ENCODE measurements at regions not wholly inside any gene's neighbourhood (a gene's known extent, or its start where the extent isn't known, plus 50 kb on each side); places are given as distances from the start of the nearest gene placed in this dataset.

- no peaks in the 10 kb centered on the region for H3K4me1 Mint-ChIP-seq (ENCODE audit: low read depth, unreplicated experiment)
- H3K9me3 Mint-ChIP-seq (ENCODE audit: low read depth, unreplicated experiment) = no peaks in the 10 kb centered on the region
- intact Hi-C loops (cut with micrococcal nuclease; ENCODE audit: unreplicated experiment) = loop anchor here (2.0 kb wide), 1 partner anchor 19 kb away; no protein-coding TSS in a partner anchor
- H3K36me3 Mint-ChIP-seq (ENCODE audit: insufficient read depth, unreplicated experiment) = no peaks in the 10 kb centered on the region
- no peak for DNase-seq
- TF ChIP-seq, protein P1, sequence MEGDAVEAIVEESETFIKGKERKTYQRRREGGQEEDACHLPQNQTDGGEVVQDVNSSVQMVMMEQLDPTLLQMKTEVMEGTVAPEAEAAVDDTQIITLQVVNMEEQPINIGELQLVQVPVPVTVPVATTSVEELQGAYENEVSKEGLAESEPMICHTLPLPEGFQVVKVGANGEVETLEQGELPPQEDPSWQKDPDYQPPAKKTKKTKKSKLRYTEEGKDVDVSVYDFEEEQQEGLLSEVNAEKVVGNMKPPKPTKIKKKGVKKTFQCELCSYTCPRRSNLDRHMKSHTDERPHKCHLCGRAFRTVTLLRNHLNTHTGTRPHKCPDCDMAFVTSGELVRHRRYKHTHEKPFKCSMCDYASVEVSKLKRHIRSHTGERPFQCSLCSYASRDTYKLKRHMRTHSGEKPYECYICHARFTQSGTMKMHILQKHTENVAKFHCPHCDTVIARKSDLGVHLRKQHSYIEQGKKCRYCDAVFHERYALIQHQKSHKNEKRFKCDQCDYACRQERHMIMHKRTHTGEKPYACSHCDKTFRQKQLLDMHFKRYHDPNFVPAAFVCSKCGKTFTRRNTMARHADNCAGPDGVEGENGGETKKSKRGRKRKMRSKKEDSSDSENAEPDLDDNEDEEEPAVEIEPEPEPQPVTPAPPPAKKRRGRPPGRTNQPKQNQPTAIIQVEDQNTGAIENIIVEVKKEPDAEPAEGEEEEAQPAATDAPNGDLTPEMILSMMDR (IDR thresholded peaks at IDR 0.05; ENCODE audit: unreplicated experiment) = no peak
- no peak overlapping the region for H3K27ac Mint-ChIP-seq (ENCODE audit: unreplicated experiment)
- no peak overlapping the region for H3K4me3 Mint-ChIP-seq (ENCODE audit: low read depth, unreplicated experiment)
- no TSS peak for BruUV-seq (replicated peaks)
- CTCF ChIA-PET = no interaction called here
- H3K27me3 Mint-ChIP-seq (ENCODE audit: unreplicated experiment) = no peaks in the 10 kb centered on the region
Observed at GRCh38 chr3:117589454-117589853, 879.9 kb downstream of the TUSC7 start.

GRCh38 chr3:117595615-117596014 lies 886.0 kb downstream of the TUSC7 start:
- Mint-ChIP-seq H3K4me1 (ENCODE audit: low read depth, unreplicated experiment) (no peaks in the 10 kb centered on the region), H3K36me3 (ENCODE audit: insufficient read depth, unreplicated experiment) (no peaks in the 10 kb centered on the region), H3K27me3 (ENCODE audit: unreplicated experiment) (no peaks in the 10 kb centered on the region), H3K4me3 (ENCODE audit: low read depth, unreplicated experiment) (no peak overlapping the region), H3K27ac (ENCODE audit: unreplicated experiment) (no peak overlapping the region), H3K9me3 (ENCODE audit: low read depth, unreplicated experiment) (no peaks in the 10 kb centered on the region)
- CTCF ChIA-PET = no interaction called here
- no TSS peak for BruUV-seq (replicated peaks)
- TF ChIP-seq, protein P1 (IDR thresholded peaks at IDR 0.05; ENCODE audit: unreplicated experiment) = no peak
- no peak for DNase-seq
- intact Hi-C loops (cut with micrococcal nuclease; ENCODE audit: unreplicated experiment) = no loop called here

- intact Hi-C loops (cut with micrococcal nuclease; ENCODE audit: unreplicated experiment) = no loop called here
- H3K36me3 Mint-ChIP-seq (ENCODE audit: insufficient read depth, unreplicated experiment) = no peaks in the 10 kb centered on the region
- CTCF ChIA-PET = no interaction called here
- BruUV-seq (replicated peaks) = no TSS peak
- H3K4me3 Mint-ChIP-seq (ENCODE audit: low read depth, unreplicated experiment) = no peak overlapping the region
- DNase-seq = no peak
- no peaks in the 10 kb centered on the region for H3K4me1 Mint-ChIP-seq (ENCODE audit: low read depth, unreplicated experiment)
- H3K27me3 Mint-ChIP-seq (ENCODE audit: unreplicated experiment) = no peaks in the 10 kb centered on the region
- no peak overlapping the region for H3K27ac Mint-ChIP-seq (ENCODE audit: unreplicated experiment)
- TF ChIP-seq, protein P1 (IDR thresholded peaks at IDR 0.05; ENCODE audit: unreplicated experiment) = no peak
- H3K9me3 Mint-ChIP-seq (ENCODE audit: low read depth, unreplicated experiment) = no peaks in the 10 kb centered on the region
Observed at GRCh38 chr3:117596503-117596902, 886.9 kb downstream of the TUSC7 start.

GRCh38 chr3:117597865-117598264 lies 888.3 kb downstream of the TUSC7 start:
- Mint-ChIP-seq H3K4me1 (ENCODE audit: low read depth, unreplicated experiment) (no peaks in the 10 kb centered on the region), H3K27ac (ENCODE audit: unreplicated experiment) (no peak overlapping the region), H3K9me3 (ENCODE audit: low read depth, unreplicated experiment) (no peaks in the 10 kb centered on the region), H3K36me3 (ENCODE audit: insufficient read depth, unreplicated experiment) (no peaks in the 10 kb centered on the region), H3K27me3 (ENCODE audit: unreplicated experiment) (no peaks in the 10 kb centered on the region), H3K4me3 (ENCODE audit: low read depth, unreplicated experiment) (no peak overlapping the region)
- TF ChIP-seq, protein P1 (IDR thresholded peaks at IDR 0.05; ENCODE audit: unreplicated experiment) = no peak
- no TSS peak for BruUV-seq (replicated peaks)
- no peak for DNase-seq
- CTCF ChIA-PET = no interaction called here
- intact Hi-C loops (cut with micrococcal nuclease; ENCODE audit: unreplicated experiment) = no loop called here
